Fibroblast of lung (primary cell): ENCODE measurements at regions not wholly inside any gene's neighbourhood (a gene's known extent, or its start where the extent isn't known, plus 50 kb on each side); places are given as distances from the start of the nearest gene placed in this dataset.

Experiments
- CTCF ChIP-seq, 2 donors: IDR thresholded peaks in 1 of 2; conservative IDR thresholded peaks in 1 of 2; 1 replicate in 1 of 2; 2 replicates in 1 of 2; pipeline ENCODE4 v1.5.1; 2011 to 2012; ENCODE audit warnings: low read length in 2 of 2, control low read depth in 1 of 2, inconsistent platforms in 1 of 2, low read depth in 1 of 2, mild to moderate bottlenecking in 1 of 2
- EZH2 ChIP-seq: IDR thresholded peaks from 2 replicates; pipeline ENCODE4 v1.5.1; 2012; ENCODE audit warnings: low read length, control low read depth, mild to moderate bottlenecking; ENCODE audit errors: missing control alignments

DNA sequence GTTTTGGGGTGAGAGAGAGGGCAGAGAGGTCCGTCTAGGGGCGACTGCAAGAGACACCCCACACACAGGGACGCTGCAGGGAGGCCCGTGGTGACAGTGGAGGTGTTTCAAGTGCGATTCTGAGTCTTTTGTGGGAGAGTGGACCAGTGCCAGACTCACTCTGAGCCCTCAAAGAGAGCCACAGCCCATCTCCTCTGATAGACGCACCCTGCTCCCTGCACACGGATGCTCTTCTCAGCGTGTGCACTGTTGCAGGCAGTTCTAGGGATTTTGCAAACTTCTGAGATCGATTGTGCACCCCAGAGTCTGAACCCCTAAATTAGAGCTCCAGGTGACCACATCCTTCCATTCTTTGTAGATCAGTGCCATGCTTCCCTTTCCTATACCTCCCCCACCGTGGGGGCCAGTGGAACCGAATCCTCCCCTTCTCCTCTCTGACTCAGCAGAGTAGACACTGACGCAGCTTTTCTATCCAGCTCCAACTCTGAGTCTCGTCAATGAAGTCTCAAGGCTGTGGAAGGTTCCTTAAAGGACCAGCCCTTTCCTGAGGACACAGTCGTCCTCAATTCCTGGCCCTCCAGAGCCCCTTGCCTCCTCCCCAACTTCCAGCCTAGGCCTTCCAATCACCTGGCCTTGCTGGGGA, 83.8 kb downstream of the TMEM130 start:
- no peak for TF ChIP-seq CTCF (conservative IDR thresholded peaks at IDR 0.05 in 1 of 2, IDR thresholded peaks at IDR 0.05 in 1 of 2; ENCODE audit: low read depth in 1 of 2, low read length in 2 of 2)
- no peak for TF ChIP-seq EZH2
